ENCODE measurements at regions not wholly inside any gene's neighbourhood (a gene's known extent, or its start where the extent isn't known, plus 50 kb on each side); places are given as distances from the start of the nearest gene placed in this dataset.
A peak's percentile ranks its signal among the peaks of the same experiment; 100 is the strongest.

DNA sequence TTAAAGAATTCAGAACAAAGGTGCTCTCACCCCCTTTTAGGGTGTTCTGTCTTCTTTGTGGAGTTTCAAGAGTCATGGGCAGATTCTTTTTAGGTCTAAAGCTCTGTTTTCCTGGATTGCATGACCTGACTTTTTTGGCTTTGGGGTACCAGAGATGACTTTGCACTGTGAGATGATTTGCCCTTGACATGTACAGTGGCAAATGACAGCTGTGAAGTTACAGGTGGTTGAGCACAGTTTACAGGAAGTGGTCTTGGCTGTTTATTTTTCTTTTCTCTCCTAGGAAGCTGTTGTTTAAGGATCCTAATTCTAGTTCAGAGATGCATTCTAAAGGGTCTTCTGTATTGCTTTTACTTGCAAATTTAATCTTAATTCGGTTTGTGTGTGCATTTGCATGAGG, 83.8 kb upstream of the METAP2 start:
- H3K27ac ChIP-seq, result no peak overlapping the region
- no peak for ATAC-seq (replicated peaks in 6 of 8)
- no peak overlapping the region for H3K4me3 ChIP-seq
- in situ Hi-C loops (cut with MboI; ENCODE audit: low pct_unique_long_range_greater_than_20kb in 2 of 9, low sequenced_read_pairs in 9 of 9, unreplicated experiment in 9 of 9), result no loop called here
- no peaks in the 10 kb centered on the region for H3K4me1 ChIP-seq (replicated peaks in 1 of 2)
- WGBS, 10 experiments, result 0 to 78% (median 27%) methylated on average over 1 of the region's 1 CpG; no CpG with 5 or more reads in 1 of the 10 experiments

- H3K4me1 ChIP-seq (replicated peaks in 1 of 2), result no peaks in the 10 kb centered on the region
- in situ Hi-C loops (cut with MboI; ENCODE audit: low pct_unique_long_range_greater_than_20kb in 2 of 9, low sequenced_read_pairs in 9 of 9, unreplicated experiment in 9 of 9), result no loop called here
- H3K27ac ChIP-seq, result no peak overlapping the region
- no peak for ATAC-seq (replicated peaks in 6 of 8)
- no peak overlapping the region for H3K4me3 ChIP-seq
- WGBS, 10 experiments, result 40 to 100% (median 74%) methylated on average over 1 to 3 of the region's 3 CpGs; no CpG with 5 or more reads in 1 of the 10 experiments
Measured at GRCh38 chr12:95390932-95391331, 83.0 kb upstream of the METAP2 start.

DNA sequence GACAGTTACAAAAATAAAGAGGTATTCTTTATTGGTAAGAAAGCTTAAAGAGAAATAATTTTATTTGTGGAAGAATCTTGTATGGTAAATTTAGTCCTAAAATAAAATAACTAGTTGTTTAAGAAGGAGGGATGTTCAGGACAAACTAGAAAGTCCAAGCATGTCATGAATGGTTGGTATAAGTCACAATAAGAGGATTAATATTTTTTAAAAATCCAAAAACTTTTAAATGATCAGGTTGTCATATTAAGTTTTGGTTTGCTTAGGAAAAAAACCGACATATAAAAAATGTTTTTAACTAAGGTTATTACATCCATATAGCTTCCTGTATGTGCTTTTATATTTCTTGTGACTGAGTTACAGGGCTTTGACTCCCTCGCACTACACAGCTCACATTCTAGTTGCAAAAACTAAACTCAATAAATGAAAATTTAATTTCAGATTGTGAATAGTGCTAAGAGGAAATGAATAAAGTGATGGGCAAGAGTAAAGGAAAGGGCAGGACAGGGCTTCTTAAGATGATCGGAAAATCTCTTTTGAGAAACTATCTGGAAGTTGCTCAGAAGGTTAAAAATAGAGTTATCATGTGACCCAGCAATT, 80.7 kb upstream of the METAP2 start:
- no peak for ATAC-seq (replicated peaks in 6 of 8)
- no peak overlapping the region for H3K4me3 ChIP-seq
- H3K27ac ChIP-seq, result no peak overlapping the region
- 38 to 92% (median 72%) methylated on average over 1 to 3 of the region's 3 CpGs; no CpG with 5 or more reads in 1 of the 10 experiments for WGBS, 10 experiments
- in situ Hi-C loops (cut with MboI; ENCODE audit: low pct_unique_long_range_greater_than_20kb in 2 of 9, low sequenced_read_pairs in 9 of 9, unreplicated experiment in 9 of 9), result no loop called here
- H3K4me1 ChIP-seq (replicated peaks in 1 of 2), result no peaks in the 10 kb centered on the region

DNA sequence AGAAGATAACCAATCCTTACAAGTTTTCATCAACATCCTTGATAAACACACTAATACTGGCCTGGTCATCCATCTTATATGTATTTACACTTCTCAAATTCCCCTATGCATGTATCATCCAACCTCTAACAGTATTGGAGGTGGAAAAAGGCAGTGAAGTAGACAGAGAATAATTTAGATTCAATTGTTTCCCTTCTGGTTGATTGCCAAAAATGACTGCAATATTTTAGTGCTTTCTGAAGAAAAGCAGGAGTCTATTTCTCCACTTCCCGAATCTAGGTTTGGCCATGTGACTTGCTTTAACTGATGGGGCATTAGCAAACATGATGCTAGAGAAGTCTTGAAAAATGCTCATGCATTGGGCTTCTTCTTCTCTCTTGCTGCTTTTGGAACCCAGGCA, 78.3 kb upstream of the METAP2 start:
- no peak overlapping the region for H3K27ac ChIP-seq
- no peak for ATAC-seq (replicated peaks in 6 of 8)
- in situ Hi-C loops (cut with MboI; ENCODE audit: low pct_unique_long_range_greater_than_20kb in 2 of 9, low sequenced_read_pairs in 9 of 9, unreplicated experiment in 9 of 9), result no loop called here
- H3K4me3 ChIP-seq, result no peak overlapping the region
- no peaks in the 10 kb centered on the region for H3K4me1 ChIP-seq (replicated peaks in 1 of 2)
- WGBS, 10 experiments, result 71 to 100% (median 95%) methylated on average over 1 of the region's 1 CpG; no CpG with 5 or more reads in 4 of the 10 experiments

- Histone ChIP-seq H3K4me1 (replicated peaks in 1 of 2) (no peaks in the 10 kb centered on the region), H3K27ac (no peak overlapping the region), H3K4me3 (no peak overlapping the region)
- ATAC-seq (replicated peaks in 6 of 8), result peak in 2 of 8 experiments; percentile 22 to 40
- in situ Hi-C loops (cut with MboI; ENCODE audit: low pct_unique_long_range_greater_than_20kb in 2 of 9, low sequenced_read_pairs in 9 of 9, unreplicated experiment in 9 of 9), result no loop called here
- 8 to 85% (median 71%) methylated on average over 1 to 4 of the region's 4 CpGs for WGBS, 10 experiments
Measured at GRCh38 chr12:95396849-95397468, 77.0 kb upstream of the METAP2 start.

- in situ Hi-C loops (cut with MboI; ENCODE audit: low pct_unique_long_range_greater_than_20kb in 2 of 9, low sequenced_read_pairs in 9 of 9, unreplicated experiment in 9 of 9), result no loop called here
- peak in 2 of 8 experiments; percentile 20 to 73 for ATAC-seq (replicated peaks in 6 of 8)
- no peaks in the 10 kb centered on the region for H3K4me1 ChIP-seq (replicated peaks in 1 of 2)
- WGBS, 10 experiments, result 18 to 100% (median 59%) methylated on average over 2 to 5 of the region's 5 CpGs; no CpG with 5 or more reads in 2 of the 10 experiments
- H3K27ac ChIP-seq, result no peak overlapping the region
- H3K4me3 ChIP-seq, result no peak overlapping the region
Measured at GRCh38 chr12:95397571-95397970, 76.4 kb upstream of the METAP2 start.

- Histone ChIP-seq H3K4me3 (no peak overlapping the region), H3K4me1 (replicated peaks in 1 of 2) (no peaks in the 10 kb centered on the region), H3K27ac (no peak overlapping the region)
- 0 to 67% (median 53%) methylated on average over 1 to 3 of the region's 4 CpGs; no CpG with 5 or more reads in 5 of the 10 experiments for WGBS, 10 experiments
- in situ Hi-C loops (cut with MboI; ENCODE audit: low pct_unique_long_range_greater_than_20kb in 2 of 9, low sequenced_read_pairs in 9 of 9, unreplicated experiment in 9 of 9), result no loop called here
- ATAC-seq (replicated peaks in 6 of 8), result no peak
Measured at GRCh38 chr12:95402096-95402495, 71.9 kb upstream of the METAP2 start.

DNA sequence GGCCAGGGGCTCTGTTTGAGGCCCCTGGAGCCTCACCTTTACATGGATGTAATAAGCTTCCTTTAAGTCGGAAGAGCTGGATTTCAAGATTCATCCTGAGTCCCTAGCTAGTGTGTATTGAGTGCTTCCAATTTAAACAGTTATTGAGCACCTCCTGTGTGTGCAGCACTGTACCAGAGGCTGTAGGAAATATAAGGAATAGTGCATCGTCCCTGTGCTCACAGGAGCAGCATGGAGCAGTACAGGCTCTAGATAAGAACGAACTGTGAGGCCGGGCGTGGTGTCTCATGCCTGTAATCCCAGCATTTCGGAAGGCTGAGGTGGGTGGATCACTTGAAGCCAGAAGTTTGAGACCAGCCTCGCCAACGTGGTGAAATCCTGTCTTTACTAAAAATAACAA, 65.8 kb upstream of the METAP2 start:
- in situ Hi-C loops (cut with MboI; ENCODE audit: low pct_unique_long_range_greater_than_20kb in 2 of 9, low sequenced_read_pairs in 9 of 9, unreplicated experiment in 9 of 9), result no loop called here
- no peak overlapping the region for H3K27ac ChIP-seq
- no peak for ATAC-seq (replicated peaks in 6 of 8)
- WGBS, 10 experiments, result 56 to 88% (median 69%) methylated on average over 1 to 4 of the region's 8 CpGs; no CpG with 5 or more reads in 2 of the 10 experiments
- H3K4me3 ChIP-seq, result no peak overlapping the region
- peaks cover 0 to 9% of the 10 kb centered on the region in 2 donors for H3K4me1 ChIP-seq (replicated peaks in 1 of 2)

- ATAC-seq (replicated peaks in 6 of 8), result no peak
- Histone ChIP-seq H3K4me1 (replicated peaks in 1 of 2) (peaks cover 0 to 13% of the 10 kb centered on the region in 2 donors), H3K27ac (no peak overlapping the region), H3K4me3 (no peak overlapping the region)
- in situ Hi-C loops (cut with MboI; ENCODE audit: low pct_unique_long_range_greater_than_20kb in 2 of 9, low sequenced_read_pairs in 9 of 9, unreplicated experiment in 9 of 9), result no loop called here
- 0 to 100% (median 74%) methylated on average over 1 to 3 of the region's 3 CpGs; no CpG with 5 or more reads in 2 of the 10 experiments for WGBS, 10 experiments
Measured at GRCh38 chr12:95411057-95411456, 62.9 kb upstream of the METAP2 start.

DNA sequence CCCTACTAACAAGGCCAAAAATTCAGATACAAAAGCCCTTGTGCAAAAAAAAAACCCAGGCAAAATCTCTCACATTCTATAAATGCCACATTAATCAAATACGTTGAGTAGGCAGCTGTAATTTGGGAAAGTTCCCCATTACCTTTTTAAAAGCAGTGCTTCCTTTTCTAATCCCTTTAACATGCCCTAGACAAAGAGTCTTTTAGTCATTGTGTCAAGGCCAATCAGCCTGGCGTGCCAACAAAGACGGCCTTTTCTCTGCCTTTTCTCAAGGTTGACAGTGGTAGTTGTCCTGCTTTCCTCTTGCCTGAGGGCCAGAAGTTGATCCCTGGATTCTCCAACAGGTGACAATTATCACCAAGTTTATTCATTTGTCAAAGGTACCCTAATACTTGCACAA, 62.5 kb upstream of the METAP2 start:
- 17 to 89% (median 54%) methylated on average over 1 to 3 of the region's 3 CpGs; no CpG with 5 or more reads in 1 of the 10 experiments for WGBS, 10 experiments
- H3K4me3 ChIP-seq, result no peak overlapping the region
- no peak overlapping the region for H3K27ac ChIP-seq
- in situ Hi-C loops (cut with MboI; ENCODE audit: low pct_unique_long_range_greater_than_20kb in 2 of 9, low sequenced_read_pairs in 9 of 9, unreplicated experiment in 9 of 9), result no loop called here
- peaks cover 0 to 13% of the 10 kb centered on the region in 2 donors for H3K4me1 ChIP-seq (replicated peaks in 1 of 2)
- ATAC-seq (replicated peaks in 6 of 8), result no peak

DNA sequence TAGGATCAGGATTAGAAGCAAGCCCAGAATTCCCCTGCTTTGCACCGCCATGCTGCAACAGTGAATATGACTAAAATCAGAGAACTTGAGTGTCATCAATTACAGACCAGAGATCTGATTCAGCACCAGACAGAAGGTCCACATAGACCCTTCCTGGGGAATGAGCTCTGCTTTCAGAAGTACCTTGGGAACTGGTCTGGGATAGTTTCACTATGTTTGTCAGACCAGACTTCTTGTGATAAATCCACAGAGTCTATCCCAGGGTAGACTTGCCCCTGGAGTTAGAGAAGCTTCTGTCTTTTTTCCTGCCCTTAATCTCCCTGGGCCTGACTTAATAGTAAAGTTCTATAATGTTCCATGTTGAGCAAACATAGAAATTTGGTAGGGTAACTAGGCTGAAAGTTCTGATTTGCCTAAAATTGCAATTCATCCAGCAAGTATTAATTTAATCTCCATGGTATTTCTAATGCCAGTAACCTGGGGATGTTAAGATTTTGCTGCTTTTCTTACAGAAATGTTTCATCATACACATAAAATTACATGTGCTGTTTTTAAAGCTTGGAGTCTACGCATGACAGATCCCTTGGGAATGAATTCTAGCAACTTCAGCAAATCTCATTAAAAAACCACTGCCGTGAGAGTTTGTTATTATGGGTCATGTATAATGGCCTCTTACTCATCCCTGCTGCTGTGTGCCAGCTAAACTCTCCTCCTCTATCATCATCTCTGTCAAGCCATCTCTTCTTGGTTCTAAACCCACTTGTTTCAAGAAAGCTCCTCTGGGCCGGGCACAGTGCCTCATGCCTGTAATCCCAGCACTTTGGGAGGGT, 61.3 kb upstream of the METAP2 start:
- peaks cover 0 to 13% of the 10 kb centered on the region in 2 donors for H3K4me1 ChIP-seq (replicated peaks in 1 of 2)
- 8 to 91% (median 54%) methylated on average over 1 to 3 of the region's 4 CpGs; no CpG with 5 or more reads in 1 of the 10 experiments for WGBS, 10 experiments
- H3K4me3 ChIP-seq, result no peak overlapping the region
- ATAC-seq (replicated peaks in 6 of 8), result peak; percentile 38 to 97 (median 92)
- in situ Hi-C loops (cut with MboI; ENCODE audit: low pct_unique_long_range_greater_than_20kb in 2 of 9, low sequenced_read_pairs in 9 of 9, unreplicated experiment in 9 of 9), result no loop called here
- peak overlapping the region in 1 of 2 donors; percentile 72 for H3K27ac ChIP-seq

DNA sequence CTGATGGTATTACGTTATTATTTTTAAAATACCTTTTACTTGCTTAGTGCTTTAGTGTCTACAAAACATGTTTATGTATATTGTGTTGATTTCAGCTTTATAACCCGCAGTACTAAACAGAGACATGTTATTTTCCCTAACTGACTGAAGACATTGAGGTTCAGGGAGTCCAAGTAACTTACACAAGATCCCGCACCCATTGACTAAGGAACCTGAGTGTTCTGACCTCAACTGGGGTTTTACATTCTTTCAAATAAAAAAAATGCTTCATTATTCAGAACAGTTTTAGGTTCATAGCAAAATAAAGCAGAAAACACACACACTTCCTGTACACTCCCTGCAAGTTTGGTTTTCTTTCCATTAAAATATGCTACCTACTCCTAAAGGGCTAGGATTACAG, 60.4 kb upstream of the METAP2 start:
- Histone ChIP-seq H3K4me1 (replicated peaks in 1 of 2) (peaks cover 0 to 13% of the 10 kb centered on the region in 2 donors), H3K27ac (peak overlapping the region in 1 of 2 donors; percentile 71), H3K4me3 (no peak overlapping the region)
- ATAC-seq (replicated peaks in 6 of 8), result no peak
- in situ Hi-C loops (cut with MboI; ENCODE audit: low pct_unique_long_range_greater_than_20kb in 2 of 9, low sequenced_read_pairs in 9 of 9, unreplicated experiment in 9 of 9), result no loop called here
- WGBS, 10 experiments, result 80 to 100% (median 90%) methylated on average over 1 to 3 of the region's 3 CpGs; no CpG with 5 or more reads in 1 of the 10 experiments

- WGBS, 10 experiments, result 60 to 100% (median 80%) methylated on average over 1 of the region's 1 CpG; no CpG with 5 or more reads in 2 of the 10 experiments
- Histone ChIP-seq H3K4me3 (no peak overlapping the region), H3K27ac (no peak overlapping the region), H3K4me1 (replicated peaks in 1 of 2) (peaks cover 0 to 13% of the 10 kb centered on the region in 2 donors)
- ATAC-seq (replicated peaks in 6 of 8), result no peak
- in situ Hi-C loops (cut with MboI; ENCODE audit: low pct_unique_long_range_greater_than_20kb in 2 of 9, low sequenced_read_pairs in 9 of 9, unreplicated experiment in 9 of 9), result no loop called here
Measured at GRCh38 chr12:95415451-95415850, 58.5 kb upstream of the METAP2 start.

Data from motor neuron (in vitro differentiated cells).